Upper lobe of left lung (tissue), 6 donors: ENCODE measurements at regions not wholly inside any gene's neighbourhood (a gene's known extent, or its start where the extent isn't known, plus 50 kb on each side); places are given as distances from the start of the nearest gene placed in this dataset.

ENCODE experiments used
- ATAC-seq, 2 donors: fragments of 200-7000 bp; cut with Tn5 transposase; one replicate each; pipeline ENCODE4 v1.9.1; 2022; ENCODE audit warnings: mild to moderate bottlenecking in 2 of 2, moderate library complexity in 2 of 2; ENCODE audit not compliant: low FRiP score in 2 of 2
- DNase-seq, 2 donors: peaks; one replicate each; pipeline ENCODE4 v3.0.0-alpha.2; 2019 to 2020
- H3K27ac ChIP-seq, 4 donors: fragments of 200-600 bp; sonication (generic); one replicate each; pipeline ENCODE4 v1.5.1; 2016 to 2019
- H3K27me3 ChIP-seq, 4 donors: fragments of 200-600 bp; sonication (generic); one replicate each; pipeline ENCODE4 v1.5.1; 2017 to 2019
- H3K36me3 ChIP-seq, 4 donors: fragments of 200-600 bp; sonication (generic); one replicate each; pipeline ENCODE4 v1.5.1; 2016 to 2019
- H3K4me1 ChIP-seq, 4 donors: fragments of 200-600 bp; sonication (generic); one replicate each; pipeline ENCODE4 v1.5.1; 2018 to 2019
- H3K4me3 ChIP-seq, 4 donors: fragments of 200-600 bp; sonication (generic); one replicate each; pipeline ENCODE4 v1.5.1; 2017 to 2019; ENCODE audit warnings: mild to moderate bottlenecking in 2 of 4, moderate library complexity in 1 of 4
- H3K9me3 ChIP-seq, 4 donors: fragments of 200-600 bp; sonication (generic); one replicate each; pipeline ENCODE4 v1.5.1; 2018 to 2019
- EP300 ChIP-seq, 4 donors: sonication (generic); formaldehyde crosslinking; IDR thresholded peaks; one replicate each; pipeline ENCODE4 v1.5.1; 2017; ENCODE audit warnings: antibody characterized with exemption in 4 of 4, control low read depth in 2 of 4
- POLR2A ChIP-seq, 4 donors: fragments of 450-650 bp; IDR thresholded peaks; one replicate each; pipeline ENCODE4 v1.5.1; 2016 to 2017; ENCODE audit warnings: antibody characterized with exemption in 4 of 4, mild to moderate bottlenecking in 2 of 4
- POLR2AphosphoS5 ChIP-seq, 2 donors: sonication (generic); formaldehyde crosslinking; IDR thresholded peaks; one replicate each; pipeline ENCODE4 v1.5.1; 2017; ENCODE audit warnings: antibody characterized with exemption in 2 of 2
- WGBS, 2 donors: methylation state at CpG; one replicate each; pipeline ENCODE4 v1.1.5; 2017 to 2018; 5-methylcytosine and 5-hydroxymethylcytosine counted together
- TF ChIP-seq, protein P1 (sequence below), 6 experiments: fragments of 450-650 bp in 4 of 6; fragments of 200-600 bp in 2 of 6; sonication (generic) in 2 of 6; IDR thresholded peaks; one replicate each; pipeline ENCODE4 v1.5.1; 2016 to 2019; ENCODE audit warnings: antibody characterized with exemption in 6 of 6
- donor health status: DM: no; HTN: no; CAD: no; lungs with moderate emphysema.
- donor health status: DM: no; HTN: yes; CAD: no; lungs with severe emphysema.

DNA sequence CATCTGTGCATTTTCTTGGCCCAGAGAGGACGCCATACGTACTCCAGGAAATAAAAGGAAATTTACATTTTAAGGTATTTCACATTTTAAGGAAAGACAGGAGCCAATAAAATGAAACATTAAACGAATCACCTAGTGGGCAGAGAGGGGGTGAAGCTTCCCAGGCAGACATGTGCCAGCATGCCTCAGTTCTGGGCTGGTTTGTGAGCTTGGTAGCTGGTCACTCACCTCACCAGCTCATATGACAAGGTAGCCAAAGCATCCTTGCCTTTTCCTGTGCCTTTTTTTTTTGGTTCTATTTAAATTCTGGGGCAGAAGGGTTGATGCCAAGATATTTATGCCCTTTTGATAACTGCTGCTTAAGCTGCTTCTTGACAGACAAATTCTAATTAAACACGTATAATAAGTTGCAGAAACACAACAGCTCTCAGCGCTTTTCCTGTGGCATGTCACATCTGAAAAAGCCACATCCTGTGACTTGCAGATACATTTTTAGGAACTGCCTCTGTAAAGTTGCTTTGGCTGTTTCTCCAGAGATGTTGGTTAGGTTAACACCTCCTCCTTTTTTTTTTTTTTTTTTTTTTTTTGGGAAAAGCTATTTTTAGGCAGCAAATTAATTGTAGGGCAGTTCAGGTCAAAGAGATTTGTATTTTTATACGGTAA, 218.6 kb downstream of the PDCD6IP start:
- Histone ChIP-seq H3K4me3 (no peak overlapping the region), H3K36me3 (no peaks in the 10 kb centered on the region), H3K9me3 (no peaks in the 10 kb centered on the region), H3K27me3 (no peaks in the 10 kb centered on the region), H3K4me1 (peaks cover 0 to 5% (median 0%) of the 10 kb centered on the region in 4 donors), H3K27ac (no peak overlapping the region)
- 58 to 59% methylated on average over 6 of the region's 6 CpGs for WGBS, 2 donors
- TF ChIP-seq EP300 (IDR thresholded peaks at IDR 0.05) (no peak), POLR2A (IDR thresholded peaks at IDR 0.05) (no peak), POLR2AphosphoS5 (IDR thresholded peaks at IDR 0.05) (no peak)
- TF ChIP-seq, protein P1, sequence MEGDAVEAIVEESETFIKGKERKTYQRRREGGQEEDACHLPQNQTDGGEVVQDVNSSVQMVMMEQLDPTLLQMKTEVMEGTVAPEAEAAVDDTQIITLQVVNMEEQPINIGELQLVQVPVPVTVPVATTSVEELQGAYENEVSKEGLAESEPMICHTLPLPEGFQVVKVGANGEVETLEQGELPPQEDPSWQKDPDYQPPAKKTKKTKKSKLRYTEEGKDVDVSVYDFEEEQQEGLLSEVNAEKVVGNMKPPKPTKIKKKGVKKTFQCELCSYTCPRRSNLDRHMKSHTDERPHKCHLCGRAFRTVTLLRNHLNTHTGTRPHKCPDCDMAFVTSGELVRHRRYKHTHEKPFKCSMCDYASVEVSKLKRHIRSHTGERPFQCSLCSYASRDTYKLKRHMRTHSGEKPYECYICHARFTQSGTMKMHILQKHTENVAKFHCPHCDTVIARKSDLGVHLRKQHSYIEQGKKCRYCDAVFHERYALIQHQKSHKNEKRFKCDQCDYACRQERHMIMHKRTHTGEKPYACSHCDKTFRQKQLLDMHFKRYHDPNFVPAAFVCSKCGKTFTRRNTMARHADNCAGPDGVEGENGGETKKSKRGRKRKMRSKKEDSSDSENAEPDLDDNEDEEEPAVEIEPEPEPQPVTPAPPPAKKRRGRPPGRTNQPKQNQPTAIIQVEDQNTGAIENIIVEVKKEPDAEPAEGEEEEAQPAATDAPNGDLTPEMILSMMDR (IDR thresholded peaks at IDR 0.05), result no peak
- DNase-seq (no peak), ATAC-seq (no peak)

DNA sequence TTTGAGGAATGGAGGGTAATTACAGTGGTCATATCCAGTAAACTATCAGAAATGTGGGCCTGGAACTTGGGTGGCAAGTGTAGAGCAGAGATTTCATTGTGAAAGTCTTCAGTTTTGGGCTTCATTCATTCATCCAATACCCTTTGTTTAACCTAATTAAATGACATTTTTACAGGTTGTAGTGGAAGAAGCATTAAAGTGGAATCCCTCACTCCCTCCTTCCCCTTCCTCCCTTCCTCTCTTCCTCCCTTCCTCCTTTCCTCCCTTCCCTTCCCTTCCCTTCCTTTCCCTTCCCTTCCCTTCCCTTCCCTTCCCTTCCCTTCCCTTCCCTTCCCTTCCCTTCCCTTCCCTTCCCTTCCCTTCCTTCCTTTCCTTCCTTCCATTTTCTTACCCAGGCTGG, 219.3 kb downstream of the PDCD6IP start:
- H3K27ac ChIP-seq, result no peak overlapping the region
- no peaks in the 10 kb centered on the region for H3K9me3 ChIP-seq
- no peak for DNase-seq
- no peak for ATAC-seq
- TF ChIP-seq EP300 (IDR thresholded peaks at IDR 0.05) (no peak), POLR2AphosphoS5 (IDR thresholded peaks at IDR 0.05) (no peak), POLR2A (IDR thresholded peaks at IDR 0.05) (no peak)
- TF ChIP-seq, protein P1 (IDR thresholded peaks at IDR 0.05), result no peak
- no peaks in the 10 kb centered on the region for H3K36me3 ChIP-seq
- no peak overlapping the region for H3K4me3 ChIP-seq
- peaks cover 0 to 5% (median 0%) of the 10 kb centered on the region in 4 donors for H3K4me1 ChIP-seq
- H3K27me3 ChIP-seq, result no peaks in the 10 kb centered on the region

DNA sequence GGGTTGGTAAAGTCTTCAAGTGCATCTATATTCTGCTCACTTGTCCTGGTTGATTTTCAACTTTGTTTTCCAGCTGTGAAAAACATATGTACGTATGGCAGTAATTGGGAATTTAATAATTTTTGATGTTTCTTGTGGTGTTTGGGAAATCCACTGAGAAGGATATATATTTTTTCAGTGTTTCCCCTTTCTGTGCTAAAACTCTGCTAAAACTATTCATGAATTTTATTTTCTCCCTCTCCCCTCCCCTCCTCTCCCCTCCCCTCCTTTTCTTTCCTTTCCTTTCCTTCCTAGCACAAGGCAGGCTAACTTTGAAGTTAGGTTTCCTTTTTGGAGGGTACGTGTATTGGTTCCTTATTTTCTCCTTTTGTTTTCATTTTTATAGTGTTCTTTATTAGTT, 220.7 kb downstream of the PDCD6IP start:
- no peaks in the 10 kb centered on the region for H3K36me3 ChIP-seq
- no peak for TF ChIP-seq EP300 (IDR thresholded peaks at IDR 0.05)
- no peak for TF ChIP-seq POLR2AphosphoS5 (IDR thresholded peaks at IDR 0.05)
- TF ChIP-seq, protein P1 (IDR thresholded peaks at IDR 0.05), result no peak
- TF ChIP-seq POLR2A (IDR thresholded peaks at IDR 0.05), result no peak
- ATAC-seq (no peak), DNase-seq (no peak)
- peaks cover 0 to 5% (median 0%) of the 10 kb centered on the region in 4 donors for H3K4me1 ChIP-seq
- H3K27ac ChIP-seq, result no peak overlapping the region
- no peaks in the 10 kb centered on the region for H3K27me3 ChIP-seq
- no peak overlapping the region for H3K4me3 ChIP-seq
- WGBS, 2 donors, result 69 to 72% methylated on average over 2 of the region's 2 CpGs
- no peaks in the 10 kb centered on the region for H3K9me3 ChIP-seq

DNA sequence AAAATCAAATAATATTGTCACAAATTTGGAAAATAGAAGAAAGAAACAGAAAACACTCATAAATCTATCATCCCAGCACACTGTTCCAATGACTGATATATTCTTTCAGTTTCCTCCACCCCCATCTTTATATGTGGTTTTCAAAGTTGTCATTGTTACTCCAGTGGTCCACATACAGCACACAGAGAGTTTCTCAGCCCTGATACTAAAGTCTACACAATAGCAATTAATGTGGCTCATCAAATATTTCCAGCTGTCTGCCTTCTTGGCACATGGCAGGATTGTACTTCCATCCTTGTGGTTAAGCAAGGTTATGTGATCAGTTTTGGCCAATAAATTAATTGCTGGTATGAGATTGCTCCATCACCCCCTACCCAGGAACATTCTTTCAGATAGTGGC, 221.7 kb downstream of the PDCD6IP start:
- no peak for ATAC-seq
- H3K27me3 ChIP-seq, result no peaks in the 10 kb centered on the region
- H3K4me1 ChIP-seq, result peaks cover 0 to 5% (median 0%) of the 10 kb centered on the region in 4 donors
- H3K27ac ChIP-seq, result no peak overlapping the region
- H3K36me3 ChIP-seq, result no peaks in the 10 kb centered on the region
- TF ChIP-seq, protein P1 (IDR thresholded peaks at IDR 0.05), result no peak
- TF ChIP-seq POLR2AphosphoS5 (IDR thresholded peaks at IDR 0.05) (no peak), EP300 (IDR thresholded peaks at IDR 0.05) (no peak), POLR2A (IDR thresholded peaks at IDR 0.05) (no peak)
- no peaks in the 10 kb centered on the region for H3K9me3 ChIP-seq
- H3K4me3 ChIP-seq, result no peak overlapping the region
- no peak for DNase-seq
